Nephron progenitor cell (in vitro differentiated cells): ENCODE measurements at regions not wholly inside any gene's neighbourhood (a gene's known extent, or its start where the extent isn't known, plus 50 kb on each side); places are given as distances from the start of the nearest gene placed in this dataset.

Source experiments
- DNase-seq: peaks from one replicate; pipeline ENCODE4 v3.0.0; 2021
- H3K27ac Mint-ChIP-seq: 2 replicates; pipeline ENCODE4 v1.8.0; 2021; ENCODE audit warnings: mild to moderate bottlenecking, moderate library complexity, mixed read lengths
- H3K27me3 Mint-ChIP-seq: 2 replicates; pipeline ENCODE4 v1.8.0; 2021; ENCODE audit warnings: mild to moderate bottlenecking, low read depth, mixed read lengths; ENCODE audit not compliant: poor library complexity
- H3K36me3 Mint-ChIP-seq: 2 replicates; pipeline ENCODE4 v1.8.0; 2021; ENCODE audit warnings: low read depth, mixed read lengths
- H3K4me1 Mint-ChIP-seq: 2 replicates; pipeline ENCODE4 v1.8.0; 2021; ENCODE audit warnings: mixed read lengths
- H3K4me3 Mint-ChIP-seq: 2 replicates; pipeline ENCODE4 v1.8.0; 2021; ENCODE audit warnings: mild to moderate bottlenecking, moderate library complexity, mixed read lengths
- H3K9me3 Mint-ChIP-seq: 2 replicates; pipeline ENCODE4 v1.8.0; 2021; ENCODE audit warnings: mild to moderate bottlenecking, moderate library complexity, mixed read lengths
- CTCF ChIP-seq: fragments of 200-600 bp; sonication (generic); IDR thresholded peaks from 2 replicates; pipeline ENCODE4 v1.5.0; 2021; ENCODE audit warnings: antibody characterized with exemption

DNA sequence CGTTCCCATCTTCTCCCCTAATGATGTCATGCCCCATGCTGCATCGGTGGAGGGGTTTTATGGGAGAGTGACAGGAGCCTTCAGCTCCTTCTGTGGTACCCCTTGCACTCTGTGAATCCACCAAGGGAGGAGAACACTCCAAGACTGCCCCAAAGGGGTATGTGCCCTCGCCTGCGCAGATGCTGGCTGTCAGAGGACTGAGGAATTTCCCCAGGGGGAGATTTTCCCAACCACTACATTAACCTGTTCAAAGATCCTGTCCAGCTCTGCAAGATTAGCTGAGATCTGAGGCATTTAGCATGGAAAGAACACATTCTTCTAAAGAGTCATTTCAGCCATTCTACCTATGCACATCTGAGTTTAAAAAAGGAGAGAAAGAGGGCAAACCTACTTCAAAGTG lies 143.2 kb upstream of the ITGA6 start:
- Mint-ChIP-seq H3K4me1 (peaks cover 46% of the 10 kb centered on the region), H3K27me3 (no peaks in the 10 kb centered on the region), H3K36me3 (no peaks in the 10 kb centered on the region), H3K9me3 (no peaks in the 10 kb centered on the region), H3K27ac (no peak overlapping the region), H3K4me3 (no peak overlapping the region)
- TF ChIP-seq CTCF, result no peak
- no peak for DNase-seq

DNA sequence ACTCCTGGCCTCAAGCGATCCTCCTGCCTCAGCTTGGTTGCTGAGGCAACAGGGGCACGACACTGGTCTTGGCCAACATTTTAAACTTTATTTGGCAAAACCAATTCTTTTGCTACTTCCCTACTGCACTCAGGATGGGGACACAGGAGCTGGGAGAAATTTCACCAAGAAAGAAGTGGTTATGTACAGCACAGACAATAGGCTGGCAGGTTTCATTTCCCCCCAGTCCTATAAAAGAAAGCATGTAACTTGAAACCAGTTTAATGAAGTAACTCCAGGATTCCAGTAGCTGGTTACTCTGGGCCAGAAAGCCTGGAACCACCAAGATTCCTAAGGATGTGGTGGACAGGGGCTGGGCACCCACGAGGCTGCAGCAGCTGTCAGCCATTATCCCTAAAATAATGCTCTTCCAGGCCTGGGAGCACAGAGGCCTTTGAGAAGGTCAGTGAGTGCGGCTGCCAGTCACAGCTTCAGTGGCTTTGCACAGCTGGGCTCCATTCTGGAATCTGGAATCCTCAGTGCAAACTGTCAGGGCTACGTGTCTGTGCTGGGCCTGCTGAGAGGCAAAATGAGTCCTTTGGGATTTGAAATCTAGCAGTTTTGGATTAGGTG lies 142.3 kb upstream of the ITGA6 start:
- DNase-seq, result peak; percentile 45
- Mint-ChIP-seq H3K36me3 (no peaks in the 10 kb centered on the region), H3K4me3 (no peak overlapping the region), H3K27ac (peak overlapping the region; percentile 70), H3K27me3 (no peaks in the 10 kb centered on the region), H3K4me1 (peaks cover 45% of the 10 kb centered on the region), H3K9me3 (no peaks in the 10 kb centered on the region)
- TF ChIP-seq CTCF, result no peak

DNA sequence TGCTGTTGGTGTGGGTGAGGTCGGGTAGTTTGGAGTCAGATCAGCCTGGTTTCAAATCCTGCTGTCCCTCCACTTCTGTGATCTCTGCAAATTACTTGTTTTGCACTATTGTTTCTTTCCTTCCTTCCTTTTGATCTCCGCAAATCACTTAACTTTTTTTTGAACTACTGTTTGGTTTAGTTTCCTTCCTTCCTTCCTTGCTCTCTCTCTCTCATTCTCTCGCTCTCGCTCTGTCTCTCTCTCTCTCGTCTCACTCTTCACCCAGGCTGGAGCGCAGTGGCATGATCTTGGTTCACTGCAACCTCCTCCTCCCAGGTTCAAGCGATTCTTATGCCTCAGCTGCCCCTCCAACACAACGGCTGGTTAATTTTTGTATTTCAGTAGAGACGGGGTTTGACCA lies 141.6 kb upstream of the ITGA6 start:
- Mint-ChIP-seq H3K9me3 (no peaks in the 10 kb centered on the region), H3K27ac (peak overlapping the region; percentile 70), H3K36me3 (no peaks in the 10 kb centered on the region), H3K27me3 (no peaks in the 10 kb centered on the region), H3K4me3 (no peak overlapping the region), H3K4me1 (peaks cover 45% of the 10 kb centered on the region)
- no peak for TF ChIP-seq CTCF
- DNase-seq, result no peak

DNA sequence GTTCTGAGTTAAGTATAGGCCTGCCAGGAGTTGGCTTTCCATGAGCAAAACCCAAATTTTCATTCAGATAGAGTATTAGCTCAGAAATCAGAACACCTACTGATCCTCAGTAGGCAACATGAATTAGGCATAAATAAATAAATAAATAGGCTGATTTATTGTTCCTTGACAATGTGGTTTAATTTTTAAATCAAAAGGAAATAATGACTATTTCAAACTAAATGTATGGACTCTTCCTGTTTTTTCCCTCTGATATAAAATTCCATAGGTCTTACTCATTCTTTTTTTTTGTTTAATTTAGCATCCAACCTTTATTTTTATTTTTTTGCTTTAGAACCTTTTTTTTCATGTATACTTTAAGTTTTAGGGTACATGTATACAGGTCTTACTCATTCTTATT lies 140.2 kb upstream of the ITGA6 start:
- Mint-ChIP-seq H3K4me3 (no peak overlapping the region), H3K4me1 (peaks cover 45% of the 10 kb centered on the region), H3K27me3 (no peaks in the 10 kb centered on the region), H3K36me3 (no peaks in the 10 kb centered on the region), H3K27ac (no peak overlapping the region), H3K9me3 (peaks cover 12% of the 10 kb centered on the region)
- TF ChIP-seq CTCF, result no peak
- no peak for DNase-seq

DNA sequence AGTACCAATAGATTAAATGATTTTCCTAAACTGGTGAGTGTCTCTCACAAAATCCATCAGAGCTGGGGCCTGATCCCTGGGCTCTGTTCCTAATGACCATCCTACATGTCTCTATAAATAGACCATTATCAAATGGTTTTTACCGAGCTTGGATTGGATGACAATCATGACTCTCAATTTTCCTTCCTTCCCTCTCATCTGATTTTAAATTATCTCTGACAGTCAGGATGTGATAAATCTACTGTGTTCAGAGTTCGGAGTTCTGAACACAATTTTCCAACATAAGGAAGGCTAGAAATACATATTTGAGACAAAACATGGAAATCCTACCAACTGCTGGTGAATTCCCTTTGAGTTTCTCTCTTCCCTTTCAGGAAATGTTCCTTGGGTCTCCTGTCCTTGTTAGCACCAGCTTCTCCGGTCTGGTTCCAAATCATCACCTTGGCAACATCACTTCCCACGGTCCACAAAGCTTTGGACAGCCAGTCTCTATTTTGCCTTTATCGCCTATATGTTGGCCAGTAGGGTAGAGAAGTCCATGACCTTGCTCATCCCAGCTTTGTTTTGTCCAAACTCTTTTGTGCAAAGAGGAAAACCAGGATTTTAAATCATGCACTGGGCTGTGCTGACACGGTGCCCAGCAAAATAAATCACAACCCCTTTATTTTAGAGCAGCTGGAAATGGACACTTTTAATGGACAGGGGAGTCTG lies 139.6 kb upstream of the ITGA6 start:
- peaks cover 14% of the 10 kb centered on the region for H3K9me3 Mint-ChIP-seq
- peaks cover 45% of the 10 kb centered on the region for H3K4me1 Mint-ChIP-seq
- no peak overlapping the region for H3K4me3 Mint-ChIP-seq
- no peaks in the 10 kb centered on the region for H3K36me3 Mint-ChIP-seq
- no peak overlapping the region for H3K27ac Mint-ChIP-seq
- no peak for DNase-seq
- TF ChIP-seq CTCF, result no peak
- H3K27me3 Mint-ChIP-seq, result no peaks in the 10 kb centered on the region

GRCh38 chr2:172288603-172289002 lies 138.8 kb upstream of the ITGA6 start:
- no peak for DNase-seq

More at GRCh38 chr2:172288603-172289002, 138.8 kb upstream of the ITGA6 start:
- peaks cover 39% of the 10 kb centered on the region for H3K4me1 Mint-ChIP-seq
- no peaks in the 10 kb centered on the region for H3K27me3 Mint-ChIP-seq
- H3K36me3 Mint-ChIP-seq, result no peaks in the 10 kb centered on the region
- no peak overlapping the region for H3K4me3 Mint-ChIP-seq
- no peak for TF ChIP-seq CTCF
- no peak overlapping the region for H3K27ac Mint-ChIP-seq
- peaks cover 14% of the 10 kb centered on the region for H3K9me3 Mint-ChIP-seq
